ENCODE measurements at regions not wholly inside any gene's neighbourhood (a gene's known extent, or its start where the extent isn't known, plus 50 kb on each side); places are given as distances from the start of the nearest gene placed in this dataset.

DNA sequence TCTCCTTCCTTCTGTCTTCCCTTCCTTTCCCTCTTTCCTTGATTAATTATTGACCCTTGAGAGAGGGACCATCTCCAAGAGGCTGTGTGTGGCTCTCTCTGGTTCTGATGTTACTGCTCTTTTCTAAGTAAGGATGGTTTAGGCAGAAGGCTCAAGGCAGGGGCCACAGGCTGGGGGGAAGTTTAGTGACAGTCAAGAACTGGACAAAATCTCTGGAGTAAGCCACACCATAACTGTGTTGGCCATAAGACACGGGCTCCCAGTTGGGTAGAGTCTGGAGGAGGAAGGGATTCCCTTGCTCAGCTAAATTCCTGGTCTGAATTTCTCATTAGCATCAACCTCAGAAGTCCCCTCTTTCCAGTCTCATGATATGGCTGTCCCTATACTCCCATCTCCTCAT is 74.7 kb downstream of the BUD13 start:
- no peaks in the 10 kb centered on the region for H3K9me3 ChIP-seq (ENCODE audit: control insufficient read depth, insufficient read depth, low read depth, low read length)
- DNase-seq (ENCODE audit: low read depth, low spot score) (no peak), ATAC-seq (no peak)
- CTCF ChIA-PET = no interaction called here
- H3K27ac ChIP-seq (ENCODE audit: low read length) = no peak overlapping the region
- H3K27me3 ChIP-seq (ENCODE audit: control insufficient read depth, insufficient read depth, low read length) = no peaks in the 10 kb centered on the region; the same call in 1 of the 2 replicates
- no peak for TF ChIP-seq POLR2AphosphoS5 (IDR thresholded peaks at IDR 0.05; ENCODE audit: low read depth, low read length)
- TF ChIP-seq, protein P1, sequence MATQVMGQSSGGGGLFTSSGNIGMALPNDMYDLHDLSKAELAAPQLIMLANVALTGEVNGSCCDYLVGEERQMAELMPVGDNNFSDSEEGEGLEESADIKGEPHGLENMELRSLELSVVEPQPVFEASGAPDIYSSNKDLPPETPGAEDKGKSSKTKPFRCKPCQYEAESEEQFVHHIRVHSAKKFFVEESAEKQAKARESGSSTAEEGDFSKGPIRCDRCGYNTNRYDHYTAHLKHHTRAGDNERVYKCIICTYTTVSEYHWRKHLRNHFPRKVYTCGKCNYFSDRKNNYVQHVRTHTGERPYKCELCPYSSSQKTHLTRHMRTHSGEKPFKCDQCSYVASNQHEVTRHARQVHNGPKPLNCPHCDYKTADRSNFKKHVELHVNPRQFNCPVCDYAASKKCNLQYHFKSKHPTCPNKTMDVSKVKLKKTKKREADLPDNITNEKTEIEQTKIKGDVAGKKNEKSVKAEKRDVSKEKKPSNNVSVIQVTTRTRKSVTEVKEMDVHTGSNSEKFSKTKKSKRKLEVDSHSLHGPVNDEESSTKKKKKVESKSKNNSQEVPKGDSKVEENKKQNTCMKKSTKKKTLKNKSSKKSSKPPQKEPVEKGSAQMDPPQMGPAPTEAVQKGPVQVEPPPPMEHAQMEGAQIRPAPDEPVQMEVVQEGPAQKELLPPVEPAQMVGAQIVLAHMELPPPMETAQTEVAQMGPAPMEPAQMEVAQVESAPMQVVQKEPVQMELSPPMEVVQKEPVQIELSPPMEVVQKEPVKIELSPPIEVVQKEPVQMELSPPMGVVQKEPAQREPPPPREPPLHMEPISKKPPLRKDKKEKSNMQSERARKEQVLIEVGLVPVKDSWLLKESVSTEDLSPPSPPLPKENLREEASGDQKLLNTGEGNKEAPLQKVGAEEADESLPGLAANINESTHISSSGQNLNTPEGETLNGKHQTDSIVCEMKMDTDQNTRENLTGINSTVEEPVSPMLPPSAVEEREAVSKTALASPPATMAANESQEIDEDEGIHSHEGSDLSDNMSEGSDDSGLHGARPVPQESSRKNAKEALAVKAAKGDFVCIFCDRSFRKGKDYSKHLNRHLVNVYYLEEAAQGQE (IDR thresholded peaks at IDR 0.05; ENCODE audit: insufficient read depth in 1 of 2, low read depth in 2 of 2, low read length in 1 of 2) = no peak
- no peak for TF ChIP-seq TCF7L2 (IDR thresholded peaks at IDR 0.05; ENCODE audit: low read depth, low read length)
- TF ChIP-seq, protein P2, sequence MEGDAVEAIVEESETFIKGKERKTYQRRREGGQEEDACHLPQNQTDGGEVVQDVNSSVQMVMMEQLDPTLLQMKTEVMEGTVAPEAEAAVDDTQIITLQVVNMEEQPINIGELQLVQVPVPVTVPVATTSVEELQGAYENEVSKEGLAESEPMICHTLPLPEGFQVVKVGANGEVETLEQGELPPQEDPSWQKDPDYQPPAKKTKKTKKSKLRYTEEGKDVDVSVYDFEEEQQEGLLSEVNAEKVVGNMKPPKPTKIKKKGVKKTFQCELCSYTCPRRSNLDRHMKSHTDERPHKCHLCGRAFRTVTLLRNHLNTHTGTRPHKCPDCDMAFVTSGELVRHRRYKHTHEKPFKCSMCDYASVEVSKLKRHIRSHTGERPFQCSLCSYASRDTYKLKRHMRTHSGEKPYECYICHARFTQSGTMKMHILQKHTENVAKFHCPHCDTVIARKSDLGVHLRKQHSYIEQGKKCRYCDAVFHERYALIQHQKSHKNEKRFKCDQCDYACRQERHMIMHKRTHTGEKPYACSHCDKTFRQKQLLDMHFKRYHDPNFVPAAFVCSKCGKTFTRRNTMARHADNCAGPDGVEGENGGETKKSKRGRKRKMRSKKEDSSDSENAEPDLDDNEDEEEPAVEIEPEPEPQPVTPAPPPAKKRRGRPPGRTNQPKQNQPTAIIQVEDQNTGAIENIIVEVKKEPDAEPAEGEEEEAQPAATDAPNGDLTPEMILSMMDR (IDR thresholded peaks at IDR 0.05) = no peak
- no peak for TF ChIP-seq SIN3A (IDR thresholded peaks at IDR 0.05; ENCODE audit: borderline replicate concordance, insufficient read depth, low read depth, low read length)
- POLR2A ChIA-PET = no interaction called here
- in situ Hi-C loops (cut with HindIII; ENCODE audit: low pct_unique_long_range_greater_than_20kb, low sequenced_read_pairs) = no loop called here
- H3K36me3 ChIP-seq (ENCODE audit: control insufficient read depth, insufficient read depth, low read length) = no peaks in the 10 kb centered on the region
- no peaks in the 10 kb centered on the region for H3K4me1 ChIP-seq (ENCODE audit: control insufficient read depth, insufficient read depth, low read length)
- intact Hi-C loops (cut with micrococcal nuclease; ENCODE audit: unreplicated experiment) = no loop called here
- H3K4me3 ChIP-seq (ENCODE audit: low read depth in 2 of 2, low read length in 2 of 2) = no peak overlapping the region
- BruUV-seq (replicated peaks) = no TSS peak

DNA sequence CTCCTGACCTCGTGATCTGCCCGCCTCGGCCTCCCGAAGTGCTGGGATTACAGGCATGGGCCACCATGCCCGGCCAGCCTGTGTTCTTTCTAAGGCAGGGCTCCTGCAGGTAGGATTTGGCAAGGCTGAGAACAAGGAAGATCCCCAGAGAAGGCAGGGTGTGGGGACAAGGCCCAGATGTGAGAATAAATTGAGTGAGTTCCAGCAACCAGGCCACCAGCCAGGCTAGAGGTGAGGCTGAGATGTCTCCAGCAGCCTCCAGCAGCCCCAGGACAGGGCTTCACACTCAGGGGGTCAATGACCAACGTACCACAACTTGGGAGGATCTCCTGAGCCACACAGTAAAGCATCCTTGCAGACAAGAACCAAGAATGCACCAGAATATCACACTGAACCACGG is 75.1 kb downstream of the BUD13 start:
- Histone ChIP-seq H3K36me3 (ENCODE audit: control insufficient read depth, insufficient read depth, low read length) (no peaks in the 10 kb centered on the region), H3K9me3 (ENCODE audit: control insufficient read depth, insufficient read depth, low read depth, low read length) (no peaks in the 10 kb centered on the region), H3K4me3 (ENCODE audit: low read depth in 2 of 2, low read length in 2 of 2) (no peak overlapping the region), H3K27ac (ENCODE audit: low read length) (no peak overlapping the region), H3K27me3 (ENCODE audit: control insufficient read depth, insufficient read depth, low read length) (no peaks in the 10 kb centered on the region; the same call in 1 of the 2 replicates), H3K4me1 (ENCODE audit: control insufficient read depth, insufficient read depth, low read length) (no peaks in the 10 kb centered on the region)
- ChIA-PET CTCF (no interaction called here), POLR2A (no interaction called here)
- in situ Hi-C loops (cut with HindIII; ENCODE audit: low pct_unique_long_range_greater_than_20kb, low sequenced_read_pairs) (no loop called here), intact Hi-C loops (cut with micrococcal nuclease; ENCODE audit: unreplicated experiment) (no loop called here)
- ATAC-seq (no peak), DNase-seq (ENCODE audit: low read depth, low spot score) (no peak)
- TF ChIP-seq POLR2AphosphoS5 (IDR thresholded peaks at IDR 0.05; ENCODE audit: low read depth, low read length) = no peak
- no peak for TF ChIP-seq SIN3A (IDR thresholded peaks at IDR 0.05; ENCODE audit: borderline replicate concordance, insufficient read depth, low read depth, low read length)
- TF ChIP-seq, protein P1 (IDR thresholded peaks at IDR 0.05; ENCODE audit: insufficient read depth in 1 of 2, low read depth in 2 of 2, low read length in 1 of 2) = no peak
- no peak for TF ChIP-seq TCF7L2 (IDR thresholded peaks at IDR 0.05; ENCODE audit: low read depth, low read length)
- TF ChIP-seq, protein P2 (IDR thresholded peaks at IDR 0.05) = no peak
- no TSS peak for BruUV-seq (replicated peaks)
